ENCODE measurements at regions not wholly inside any gene's neighbourhood (a gene's known extent, or its start where the extent isn't known, plus 50 kb on each side); places are given as distances from the start of the nearest gene placed in this dataset.

DNA sequence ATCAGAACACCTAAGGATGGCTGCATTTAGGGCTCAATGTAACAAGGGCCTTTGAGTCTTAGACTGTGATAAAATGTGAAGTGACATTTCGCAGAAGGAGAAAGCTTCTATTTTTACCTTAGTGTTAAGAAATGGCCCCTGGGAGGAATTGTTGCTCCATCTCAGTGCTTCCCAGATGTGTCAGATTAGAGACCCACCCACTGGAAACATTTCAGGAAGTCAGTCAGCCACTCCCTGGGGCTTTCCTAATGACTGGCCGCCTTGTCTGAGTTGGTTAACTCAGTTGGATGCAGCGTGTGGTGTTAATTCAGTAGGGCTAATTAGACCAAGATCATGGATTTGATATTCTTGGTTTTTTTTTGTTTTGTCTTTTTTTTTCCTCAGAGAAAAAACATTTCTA is 355.9 kb downstream of the PIK3C3 start:
- TF ChIP-seq, protein P1, sequence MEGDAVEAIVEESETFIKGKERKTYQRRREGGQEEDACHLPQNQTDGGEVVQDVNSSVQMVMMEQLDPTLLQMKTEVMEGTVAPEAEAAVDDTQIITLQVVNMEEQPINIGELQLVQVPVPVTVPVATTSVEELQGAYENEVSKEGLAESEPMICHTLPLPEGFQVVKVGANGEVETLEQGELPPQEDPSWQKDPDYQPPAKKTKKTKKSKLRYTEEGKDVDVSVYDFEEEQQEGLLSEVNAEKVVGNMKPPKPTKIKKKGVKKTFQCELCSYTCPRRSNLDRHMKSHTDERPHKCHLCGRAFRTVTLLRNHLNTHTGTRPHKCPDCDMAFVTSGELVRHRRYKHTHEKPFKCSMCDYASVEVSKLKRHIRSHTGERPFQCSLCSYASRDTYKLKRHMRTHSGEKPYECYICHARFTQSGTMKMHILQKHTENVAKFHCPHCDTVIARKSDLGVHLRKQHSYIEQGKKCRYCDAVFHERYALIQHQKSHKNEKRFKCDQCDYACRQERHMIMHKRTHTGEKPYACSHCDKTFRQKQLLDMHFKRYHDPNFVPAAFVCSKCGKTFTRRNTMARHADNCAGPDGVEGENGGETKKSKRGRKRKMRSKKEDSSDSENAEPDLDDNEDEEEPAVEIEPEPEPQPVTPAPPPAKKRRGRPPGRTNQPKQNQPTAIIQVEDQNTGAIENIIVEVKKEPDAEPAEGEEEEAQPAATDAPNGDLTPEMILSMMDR (IDR thresholded peaks at IDR 0.05): no peak
- no peak for TF ChIP-seq EZH2 (IDR thresholded peaks at IDR 0.05)

All from neural progenitor cell (in vitro differentiated cells).